ENCODE measurements at regions not wholly inside any gene's neighbourhood (a gene's known extent, or its start where the extent isn't known, plus 50 kb on each side); places are given as distances from the start of the nearest gene placed in this dataset.

DNA sequence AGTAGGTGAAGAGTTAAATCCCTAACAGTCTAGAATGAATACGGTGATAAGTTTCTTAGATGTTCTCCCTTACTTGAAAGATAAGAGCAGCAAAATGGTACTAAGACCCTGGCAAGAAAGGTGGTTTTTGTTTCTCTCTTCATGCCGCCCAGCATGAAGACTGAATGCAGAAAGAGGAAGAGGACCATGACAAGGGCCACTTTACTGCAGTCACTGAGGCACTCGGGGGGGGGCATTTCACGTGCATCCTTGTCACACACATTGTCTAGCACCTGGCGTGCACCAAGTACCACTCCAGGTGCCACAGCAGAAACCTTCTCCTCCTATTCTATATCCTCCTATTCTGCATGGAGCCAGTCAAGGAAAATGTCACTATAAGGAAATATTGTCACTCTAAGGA lies 222.0 kb downstream of the TOMM20 start:
- DNase-seq (ENCODE audit: low read depth) = no peak
- H3K4me3 ChIP-seq (ENCODE audit: low read depth, low read length) = no peak overlapping the region
- TF ChIP-seq, protein P1, sequence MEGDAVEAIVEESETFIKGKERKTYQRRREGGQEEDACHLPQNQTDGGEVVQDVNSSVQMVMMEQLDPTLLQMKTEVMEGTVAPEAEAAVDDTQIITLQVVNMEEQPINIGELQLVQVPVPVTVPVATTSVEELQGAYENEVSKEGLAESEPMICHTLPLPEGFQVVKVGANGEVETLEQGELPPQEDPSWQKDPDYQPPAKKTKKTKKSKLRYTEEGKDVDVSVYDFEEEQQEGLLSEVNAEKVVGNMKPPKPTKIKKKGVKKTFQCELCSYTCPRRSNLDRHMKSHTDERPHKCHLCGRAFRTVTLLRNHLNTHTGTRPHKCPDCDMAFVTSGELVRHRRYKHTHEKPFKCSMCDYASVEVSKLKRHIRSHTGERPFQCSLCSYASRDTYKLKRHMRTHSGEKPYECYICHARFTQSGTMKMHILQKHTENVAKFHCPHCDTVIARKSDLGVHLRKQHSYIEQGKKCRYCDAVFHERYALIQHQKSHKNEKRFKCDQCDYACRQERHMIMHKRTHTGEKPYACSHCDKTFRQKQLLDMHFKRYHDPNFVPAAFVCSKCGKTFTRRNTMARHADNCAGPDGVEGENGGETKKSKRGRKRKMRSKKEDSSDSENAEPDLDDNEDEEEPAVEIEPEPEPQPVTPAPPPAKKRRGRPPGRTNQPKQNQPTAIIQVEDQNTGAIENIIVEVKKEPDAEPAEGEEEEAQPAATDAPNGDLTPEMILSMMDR (conservative IDR thresholded peaks at IDR 0.05; ENCODE audit: low read depth, low read length) = no peak

DNA sequence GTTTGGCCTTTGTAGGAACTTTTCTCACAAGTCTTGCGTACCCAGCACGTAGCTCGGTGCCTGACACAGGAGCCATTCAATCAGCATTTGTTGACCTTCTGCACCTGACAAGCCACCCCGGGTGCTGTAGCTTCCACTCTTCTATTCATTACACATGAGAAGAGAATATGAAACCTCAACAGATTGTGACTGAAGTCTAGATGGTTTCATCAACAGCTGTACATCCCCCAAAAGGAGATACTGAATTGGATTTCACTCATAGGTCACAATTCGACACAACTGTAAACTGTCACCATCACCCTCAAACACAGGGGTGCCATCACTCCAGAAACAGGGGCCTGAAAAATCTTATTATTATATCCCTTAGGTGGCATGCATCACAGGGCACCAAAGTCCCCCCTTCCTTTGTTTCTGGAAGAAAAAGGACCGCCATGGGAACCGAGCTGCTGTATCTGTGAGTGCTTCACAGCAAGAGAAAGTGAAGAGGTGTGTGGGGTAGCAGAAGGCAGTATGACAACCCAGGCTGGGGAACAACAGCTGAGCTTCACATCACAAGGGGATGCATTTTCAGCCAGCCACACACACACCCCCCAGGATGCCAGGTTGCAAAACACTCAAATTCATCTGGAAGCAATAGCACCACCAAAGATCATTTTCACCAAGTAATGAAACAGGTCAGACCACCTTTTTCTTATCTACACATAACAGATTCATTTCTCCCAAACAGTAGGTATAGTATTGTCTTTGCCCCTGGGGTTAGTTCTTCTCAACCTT lies 225.7 kb downstream of the TOMM20 start:
- DNase-seq (ENCODE audit: low read depth) = no peak
- no peak overlapping the region for H3K4me3 ChIP-seq (ENCODE audit: low read depth, low read length)

DNA sequence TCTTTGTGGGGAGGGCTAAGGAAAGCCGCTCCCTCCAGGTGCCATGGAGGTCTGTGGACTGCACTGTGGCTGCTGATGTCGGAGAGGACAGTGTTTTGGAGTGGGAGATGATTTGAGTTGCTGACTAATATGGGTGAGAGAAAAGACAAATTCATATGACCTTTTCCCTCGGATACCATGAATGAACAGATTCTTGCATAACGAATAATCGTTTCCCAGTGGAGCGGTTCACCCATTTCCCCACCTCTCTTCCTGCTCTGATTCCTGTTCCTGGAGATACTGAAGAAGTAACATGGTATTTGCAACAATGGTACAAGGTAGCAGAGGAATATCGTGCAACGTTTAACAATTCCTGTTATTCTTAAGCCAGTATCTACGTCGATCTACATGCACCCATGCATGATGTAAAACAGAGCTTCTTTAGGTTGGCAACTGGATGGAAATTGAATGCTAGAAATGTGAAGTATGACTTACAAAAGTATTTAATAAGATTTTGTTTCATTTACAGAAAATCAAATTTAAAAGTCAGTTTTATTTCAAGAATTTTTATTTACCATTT lies 227.1 kb downstream of the TOMM20 start:
- no peak for DNase-seq (ENCODE audit: low read depth)
- no peak overlapping the region for H3K4me3 ChIP-seq (ENCODE audit: low read depth, low read length)
- TF ChIP-seq, protein P1 (conservative IDR thresholded peaks at IDR 0.05; ENCODE audit: low read depth, low read length) = no peak

More for the DNA sequence above, 225.7 kb downstream of the TOMM20 start:
- TF ChIP-seq, protein P1 (conservative IDR thresholded peaks at IDR 0.05; ENCODE audit: low read depth, low read length) = no peak

DNA sequence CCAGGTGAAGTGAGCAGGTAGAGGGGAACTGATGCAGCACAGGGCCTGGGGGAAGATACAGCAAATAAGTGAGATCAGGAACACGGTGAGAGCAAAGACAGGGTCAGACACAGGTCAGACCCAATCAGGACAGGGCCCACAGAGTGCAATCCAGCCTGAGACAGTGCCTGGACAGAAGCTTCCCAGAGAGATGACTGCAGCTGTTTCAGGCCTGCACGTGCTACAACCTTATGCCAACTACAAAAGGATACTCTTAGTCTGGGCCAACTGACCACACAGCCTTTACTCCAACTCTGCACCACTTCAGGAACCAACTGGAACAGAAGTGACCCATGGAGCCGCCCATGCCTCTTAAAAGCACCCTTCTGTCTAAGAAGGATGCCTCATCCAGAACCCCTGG lies 228.0 kb downstream of the TOMM20 start:
- TF ChIP-seq, protein P1 (conservative IDR thresholded peaks at IDR 0.05; ENCODE audit: low read depth, low read length) = no peak
- H3K4me3 ChIP-seq (ENCODE audit: low read depth, low read length) = no peak overlapping the region
- no peak for DNase-seq (ENCODE audit: low read depth)

DNA sequence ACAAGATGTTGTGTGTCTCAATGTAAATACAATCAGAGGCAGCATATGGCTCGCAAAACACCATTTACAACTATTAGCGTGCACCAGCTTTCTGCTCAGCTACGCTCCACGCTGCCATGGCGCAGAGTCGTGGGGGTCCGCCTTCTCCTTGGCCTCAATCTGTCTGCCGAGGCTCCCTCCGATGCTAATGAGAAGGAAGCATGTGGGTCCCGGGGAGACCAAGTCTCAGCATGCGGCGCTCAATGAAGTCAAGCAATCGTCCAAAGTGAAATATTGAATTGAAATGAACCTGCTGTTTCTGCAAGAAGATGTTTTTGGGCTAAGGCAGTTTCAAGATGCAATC lies 228.9 kb downstream of the TOMM20 start:
- TF ChIP-seq, protein P1 (conservative IDR thresholded peaks at IDR 0.05; ENCODE audit: low read depth, low read length) = no peak
- no peak overlapping the region for H3K4me3 ChIP-seq (ENCODE audit: low read depth, low read length)
- DNase-seq (ENCODE audit: low read depth) = no peak

DNA sequence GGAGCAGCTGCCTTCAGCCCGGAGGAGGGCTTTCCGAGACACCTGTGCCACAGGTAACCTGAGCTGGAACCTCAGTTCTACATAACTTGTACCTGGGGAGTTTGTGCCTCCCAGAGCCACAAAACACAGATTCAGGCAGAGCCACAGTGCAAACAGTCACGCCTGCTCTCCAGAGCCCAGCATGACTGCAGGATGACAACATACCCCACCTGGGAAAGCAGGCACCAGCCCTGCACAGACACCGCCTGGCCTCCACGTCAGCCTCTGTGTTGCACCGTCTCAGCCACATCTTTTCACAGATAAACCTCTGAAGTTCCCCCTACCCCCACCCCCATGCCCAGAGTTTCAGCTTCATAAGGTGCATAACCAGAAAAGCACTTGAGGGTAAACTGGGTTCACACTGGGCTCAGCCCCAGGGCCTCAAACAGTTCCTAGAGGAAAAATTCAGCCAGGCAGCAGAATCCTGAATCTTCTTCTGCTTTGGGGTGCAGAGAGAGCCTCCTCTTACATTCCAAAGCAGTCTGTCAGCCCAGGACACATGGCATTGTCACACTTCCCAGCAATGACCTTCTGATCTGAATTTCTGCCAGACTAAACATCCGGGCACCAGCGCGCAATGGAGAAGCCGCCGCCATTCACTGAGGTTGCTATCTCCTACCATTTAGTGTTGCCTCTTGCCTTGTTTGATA lies 229.5 kb downstream of the TOMM20 start:
- TF ChIP-seq, protein P1 (conservative IDR thresholded peaks at IDR 0.05; ENCODE audit: low read depth, low read length) = no peak
- DNase-seq (ENCODE audit: low read depth) = no peak
- H3K4me3 ChIP-seq (ENCODE audit: low read depth, low read length) = no peak overlapping the region

All from epithelial cell of proximal tubule (primary cell).